Omental fat pad (tissue), 3 donors: ENCODE measurements at regions not wholly inside any gene's neighbourhood (a gene's known extent, or its start where the extent isn't known, plus 50 kb on each side); places are given as distances from the start of the nearest gene placed in this dataset.

ENCODE experiments used
- ATAC-seq: fragments of 150-250 bp; one replicate; pipeline ENCODE4 v1.9.1; 2016; ENCODE audit warnings: mild to moderate bottlenecking, moderate library complexity; ENCODE audit not compliant: low FRiP score
- DNase-seq: peaks from one replicate; pipeline ENCODE4 v3.0.0-alpha.2; 2019; ENCODE audit warnings: low spot score
- TF ChIP-seq, protein P1 (sequence below), 3 donors: fragments of 450-650 bp; IDR thresholded peaks; one replicate each; pipeline ENCODE4 v1.5.1; 2016 to 2017; ENCODE audit warnings: antibody characterized with exemption in 3 of 3, mild to moderate bottlenecking in 3 of 3, moderate library complexity in 2 of 3

DNA sequence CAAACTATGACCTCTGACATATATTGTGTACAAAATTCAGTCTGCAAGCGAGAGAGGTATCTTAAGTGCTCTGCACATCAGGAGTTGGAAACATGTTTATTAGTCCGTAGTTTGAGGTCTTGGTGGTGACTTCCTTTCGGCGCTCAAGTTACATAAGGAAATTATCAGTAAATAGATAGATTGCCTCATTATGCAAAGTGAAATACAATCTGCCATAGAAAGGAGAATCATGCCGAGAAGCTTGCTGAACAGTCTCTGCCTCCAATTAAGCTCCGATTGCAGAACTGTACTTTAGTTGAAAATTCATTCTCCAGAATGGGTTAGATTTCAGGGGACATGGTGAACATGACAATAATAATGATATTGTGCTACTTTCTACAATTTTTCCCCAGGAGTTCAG is 271.8 kb downstream of the BRINP2 start:
- TF ChIP-seq, protein P1, sequence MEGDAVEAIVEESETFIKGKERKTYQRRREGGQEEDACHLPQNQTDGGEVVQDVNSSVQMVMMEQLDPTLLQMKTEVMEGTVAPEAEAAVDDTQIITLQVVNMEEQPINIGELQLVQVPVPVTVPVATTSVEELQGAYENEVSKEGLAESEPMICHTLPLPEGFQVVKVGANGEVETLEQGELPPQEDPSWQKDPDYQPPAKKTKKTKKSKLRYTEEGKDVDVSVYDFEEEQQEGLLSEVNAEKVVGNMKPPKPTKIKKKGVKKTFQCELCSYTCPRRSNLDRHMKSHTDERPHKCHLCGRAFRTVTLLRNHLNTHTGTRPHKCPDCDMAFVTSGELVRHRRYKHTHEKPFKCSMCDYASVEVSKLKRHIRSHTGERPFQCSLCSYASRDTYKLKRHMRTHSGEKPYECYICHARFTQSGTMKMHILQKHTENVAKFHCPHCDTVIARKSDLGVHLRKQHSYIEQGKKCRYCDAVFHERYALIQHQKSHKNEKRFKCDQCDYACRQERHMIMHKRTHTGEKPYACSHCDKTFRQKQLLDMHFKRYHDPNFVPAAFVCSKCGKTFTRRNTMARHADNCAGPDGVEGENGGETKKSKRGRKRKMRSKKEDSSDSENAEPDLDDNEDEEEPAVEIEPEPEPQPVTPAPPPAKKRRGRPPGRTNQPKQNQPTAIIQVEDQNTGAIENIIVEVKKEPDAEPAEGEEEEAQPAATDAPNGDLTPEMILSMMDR (IDR thresholded peaks at IDR 0.05), result no peak
- no peak for DNase-seq
- ATAC-seq, result no peak

DNA sequence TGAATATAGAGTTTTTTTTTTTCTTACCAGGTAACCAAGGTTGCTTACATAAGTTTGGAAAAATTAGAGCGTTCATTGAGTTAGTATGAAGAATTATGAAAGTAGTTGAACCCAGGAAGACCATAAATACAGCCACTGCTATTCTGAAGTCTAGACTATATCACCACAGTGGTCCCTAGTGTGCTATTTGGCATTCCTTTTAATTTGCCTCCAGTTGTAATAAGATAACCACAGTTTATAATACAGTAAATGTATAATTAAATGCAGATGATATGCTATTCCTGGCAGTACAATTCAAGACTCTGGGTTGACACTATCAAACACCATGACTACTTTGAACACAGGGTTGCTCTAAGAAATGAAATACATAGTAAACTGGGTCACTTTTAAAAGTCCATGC is 270.5 kb downstream of the BRINP2 start:
- TF ChIP-seq, protein P1 (IDR thresholded peaks at IDR 0.05), result no peak
- DNase-seq (no peak), ATAC-seq (no peak)

DNA sequence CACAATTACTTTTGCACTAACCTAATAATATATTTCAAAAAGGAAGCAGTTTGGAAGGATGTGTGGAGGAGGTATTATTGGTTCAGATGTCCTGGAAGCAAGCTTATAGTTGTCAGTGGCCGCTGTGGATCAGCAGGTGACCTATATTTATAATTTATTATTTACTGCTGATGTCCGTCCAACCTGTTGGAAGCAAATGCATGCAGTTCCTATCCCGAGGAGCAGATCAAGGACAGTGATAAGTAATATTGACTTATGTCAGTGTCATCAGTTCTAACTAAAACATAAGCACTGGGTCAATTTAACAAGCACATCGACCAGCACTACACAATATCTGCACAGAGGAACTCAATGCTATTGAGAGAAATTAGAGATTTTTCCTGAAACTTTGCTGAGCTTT is 270.1 kb downstream of the BRINP2 start:
- TF ChIP-seq, protein P1 (IDR thresholded peaks at IDR 0.05), result no peak

DNA sequence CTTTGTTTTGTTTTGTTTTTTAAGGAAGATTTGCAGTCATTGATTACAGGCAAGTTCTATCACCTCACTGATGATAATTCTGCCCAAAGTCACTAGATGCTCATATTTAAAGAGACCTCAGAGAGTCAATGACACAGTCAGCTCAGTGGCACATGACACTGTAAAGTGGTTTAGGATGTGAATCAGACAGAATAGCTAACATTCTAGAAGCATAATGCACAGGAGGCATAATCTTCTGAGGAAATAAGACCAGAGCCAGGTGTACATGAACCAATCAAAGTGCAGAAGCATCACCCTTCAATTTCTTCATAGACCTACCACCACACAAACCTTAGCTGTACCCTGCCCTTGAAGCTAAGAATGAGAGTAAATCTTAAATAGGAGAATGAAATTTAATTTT is 268.5 kb downstream of the BRINP2 start:
- DNase-seq, result no peak
- no peak for ATAC-seq
- TF ChIP-seq, protein P1 (IDR thresholded peaks at IDR 0.05), result no peak

More for the DNA sequence above, 270.1 kb downstream of the BRINP2 start:
- no peak for DNase-seq
- ATAC-seq, result no peak

DNA sequence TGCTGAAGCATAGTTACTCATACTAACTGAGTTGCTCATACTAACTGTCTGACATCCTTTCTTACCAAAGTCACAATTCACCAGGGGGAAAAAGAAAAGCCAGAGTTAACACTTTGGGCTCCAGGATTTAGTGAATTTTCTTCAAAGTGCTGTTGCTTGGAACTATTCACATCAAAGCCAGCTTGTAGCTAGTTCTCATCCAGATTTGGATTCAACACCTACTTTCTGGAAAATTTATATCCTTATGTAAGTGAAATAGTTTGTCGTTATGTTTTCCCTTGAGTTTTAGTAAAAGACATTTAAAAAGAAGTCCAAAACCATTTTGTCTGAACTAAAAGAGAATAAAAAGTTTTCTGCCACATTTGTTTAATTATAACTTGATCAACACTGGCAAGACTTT is 264.6 kb downstream of the BRINP2 start:
- TF ChIP-seq, protein P1 (IDR thresholded peaks at IDR 0.05), result no peak
- ATAC-seq (no peak), DNase-seq (no peak)

DNA sequence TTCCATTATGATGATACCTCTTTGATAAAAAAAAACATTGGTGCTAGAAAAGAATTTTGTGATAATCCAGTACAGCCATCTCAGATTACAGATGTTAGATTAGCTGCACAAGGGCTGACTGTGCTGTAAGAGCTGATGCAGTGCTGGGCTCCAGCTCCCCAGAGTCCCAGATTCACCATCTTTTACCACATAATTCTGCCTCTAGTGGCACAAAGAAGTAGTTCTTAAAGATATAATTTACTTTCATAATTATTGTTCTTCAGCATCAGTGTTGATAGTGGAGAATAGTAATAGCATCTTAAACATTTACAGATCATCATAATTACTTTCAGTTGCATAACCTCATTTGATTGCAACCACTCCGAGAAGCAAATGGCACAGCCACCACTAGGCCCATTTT is 262.1 kb downstream of the BRINP2 start:
- no peak for ATAC-seq
- TF ChIP-seq, protein P1 (IDR thresholded peaks at IDR 0.05), result no peak
- DNase-seq, result no peak

DNA sequence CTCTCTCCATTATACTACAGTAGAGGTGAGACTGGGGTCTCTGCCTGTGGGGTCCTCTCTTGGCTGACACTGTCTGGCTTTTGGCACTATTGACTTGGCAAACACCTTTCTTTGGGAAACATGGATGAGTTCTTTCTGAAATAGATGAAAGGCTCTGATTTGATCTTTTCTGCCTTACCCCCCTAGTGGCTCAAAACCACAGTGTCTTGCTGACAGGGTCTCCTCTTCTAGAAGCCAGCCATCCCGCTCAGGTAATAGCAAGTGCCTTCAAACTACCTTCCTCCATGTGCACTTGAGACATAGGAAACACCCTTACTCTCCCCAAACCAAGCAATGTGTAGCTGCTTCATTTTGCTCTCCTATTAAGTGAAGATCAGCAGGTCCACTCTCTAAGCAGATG is 260.4 kb downstream of the BRINP2 start:
- DNase-seq (no peak), ATAC-seq (no peak)
- TF ChIP-seq, protein P1 (IDR thresholded peaks at IDR 0.05), result no peak
